Uterus (tissue), 3 donors: ENCODE measurements at regions not wholly inside any gene's neighbourhood (a gene's known extent, or its start where the extent isn't known, plus 50 kb on each side); places are given as distances from the start of the nearest gene placed in this dataset.

Experiments used
- DNase-seq, 2 donors: peaks; one replicate each; pipeline ENCODE4 v3.0.0-alpha.2; 2019 to 2020
- H3K27ac ChIP-seq, 2 donors: fragments of 200-600 bp; sonication (generic); 1 replicate in 1 of 2; 2 replicates in 1 of 2; pipeline ENCODE4 v1.5.1; 2016 to 2018
- H3K27me3 ChIP-seq, 2 donors: fragments of 200-600 bp; sonication (generic); one replicate each; pipeline ENCODE4 v1.5.1; 2018 to 2019; ENCODE audit warnings: control low read depth in 1 of 2
- H3K36me3 ChIP-seq, 2 donors: fragments of 200-600 bp; sonication (generic); one replicate each; pipeline ENCODE4 v1.5.1; 2019; ENCODE audit warnings: control low read depth in 1 of 2
- H3K4me1 ChIP-seq, 2 donors: fragments of 200-600 bp; sonication (generic); one replicate each; pipeline ENCODE4 v1.5.1; 2018 to 2019; ENCODE audit warnings: control low read depth in 1 of 2
- H3K4me3 ChIP-seq, 2 donors: fragments of 200-600 bp; sonication (generic); 1 replicate in 1 of 2; 2 replicates in 1 of 2; pipeline ENCODE4 v1.5.1; 2018 to 2019; ENCODE audit warnings: mild to moderate bottlenecking in 1 of 2
- H3K9me3 ChIP-seq, 2 donors: fragments of 200-600 bp; sonication (generic); one replicate each; pipeline ENCODE4 v1.5.1; 2019; ENCODE audit warnings: control low read depth in 1 of 2
- POLR2A ChIP-seq, 2 donors: fragments of 450-650 bp; IDR thresholded peaks; one replicate each; pipeline ENCODE4 v1.6.1; 2016; ENCODE audit warnings: antibody characterized with exemption in 2 of 2, mild to moderate bottlenecking in 1 of 2, moderate library complexity in 1 of 2
- intact Hi-C: fragments of 100-400 bp; cut with DNase I; formaldehyde crosslinking; loops from one replicate; pipeline ENCODE4 v1.15.1; 2023; ENCODE audit warnings: low total_unique reads
- TF ChIP-seq, protein P1 (sequence below), 4 experiments: fragments of 200-600 bp in 2 of 4; fragments of 450-650 bp in 2 of 4; sonication (generic) in 2 of 4; IDR thresholded peaks; one replicate each; pipeline ENCODE4 v1.5.1; 2016 to 2019; ENCODE audit warnings: antibody characterized with exemption in 4 of 4, mild to moderate bottlenecking in 2 of 4, moderate library complexity in 1 of 4
- donor health status: DM: yes; HTN: yes; CAD: no.

DNA sequence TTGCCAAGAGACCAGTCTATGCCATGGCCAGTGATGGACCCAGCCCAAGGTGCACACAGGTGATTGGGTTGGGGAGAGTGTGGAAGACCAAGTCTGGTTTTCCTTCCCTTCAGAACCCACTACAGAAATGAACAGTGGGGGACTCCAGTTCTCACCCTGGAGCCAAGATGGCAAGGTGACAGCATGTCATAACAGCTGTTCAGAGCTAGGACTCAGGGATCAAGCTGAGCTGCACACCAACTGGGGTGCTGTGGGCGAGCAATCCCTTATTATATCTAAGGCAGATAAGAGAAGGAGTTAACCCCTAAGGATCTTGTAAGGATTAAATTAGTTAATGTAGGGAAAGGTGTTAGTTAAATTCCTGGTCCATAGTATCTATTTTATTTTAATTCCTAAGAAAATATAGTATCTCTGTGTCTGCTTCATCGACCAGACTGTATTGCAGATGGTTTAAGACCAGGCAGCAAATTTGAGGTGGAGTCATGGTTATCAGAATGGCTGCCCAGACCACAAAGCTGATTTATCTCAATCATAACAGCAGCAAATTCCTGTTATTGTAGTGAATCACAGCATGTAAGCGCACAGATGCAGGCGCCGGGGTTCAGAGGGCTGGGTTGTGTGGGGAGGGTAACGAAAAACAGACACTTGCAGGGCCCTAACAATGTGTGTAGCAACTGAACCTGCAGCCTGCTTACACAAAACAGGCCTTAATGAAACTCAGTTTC, 208.7 kb upstream of the ZNF32 start:
- no peak for DNase-seq
- no peaks in the 10 kb centered on the region for H3K9me3 ChIP-seq
- intact Hi-C loops: no loop called here
- TF ChIP-seq, protein P1, sequence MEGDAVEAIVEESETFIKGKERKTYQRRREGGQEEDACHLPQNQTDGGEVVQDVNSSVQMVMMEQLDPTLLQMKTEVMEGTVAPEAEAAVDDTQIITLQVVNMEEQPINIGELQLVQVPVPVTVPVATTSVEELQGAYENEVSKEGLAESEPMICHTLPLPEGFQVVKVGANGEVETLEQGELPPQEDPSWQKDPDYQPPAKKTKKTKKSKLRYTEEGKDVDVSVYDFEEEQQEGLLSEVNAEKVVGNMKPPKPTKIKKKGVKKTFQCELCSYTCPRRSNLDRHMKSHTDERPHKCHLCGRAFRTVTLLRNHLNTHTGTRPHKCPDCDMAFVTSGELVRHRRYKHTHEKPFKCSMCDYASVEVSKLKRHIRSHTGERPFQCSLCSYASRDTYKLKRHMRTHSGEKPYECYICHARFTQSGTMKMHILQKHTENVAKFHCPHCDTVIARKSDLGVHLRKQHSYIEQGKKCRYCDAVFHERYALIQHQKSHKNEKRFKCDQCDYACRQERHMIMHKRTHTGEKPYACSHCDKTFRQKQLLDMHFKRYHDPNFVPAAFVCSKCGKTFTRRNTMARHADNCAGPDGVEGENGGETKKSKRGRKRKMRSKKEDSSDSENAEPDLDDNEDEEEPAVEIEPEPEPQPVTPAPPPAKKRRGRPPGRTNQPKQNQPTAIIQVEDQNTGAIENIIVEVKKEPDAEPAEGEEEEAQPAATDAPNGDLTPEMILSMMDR (IDR thresholded peaks at IDR 0.05): no peak
- no peak for TF ChIP-seq POLR2A (IDR thresholded peaks at IDR 0.05)
- H3K4me1 ChIP-seq: no peaks in the 10 kb centered on the region
- no peaks in the 10 kb centered on the region for H3K27me3 ChIP-seq
- no peak overlapping the region for H3K4me3 ChIP-seq
- no peaks in the 10 kb centered on the region for H3K36me3 ChIP-seq
- H3K27ac ChIP-seq: no peak overlapping the region

DNA sequence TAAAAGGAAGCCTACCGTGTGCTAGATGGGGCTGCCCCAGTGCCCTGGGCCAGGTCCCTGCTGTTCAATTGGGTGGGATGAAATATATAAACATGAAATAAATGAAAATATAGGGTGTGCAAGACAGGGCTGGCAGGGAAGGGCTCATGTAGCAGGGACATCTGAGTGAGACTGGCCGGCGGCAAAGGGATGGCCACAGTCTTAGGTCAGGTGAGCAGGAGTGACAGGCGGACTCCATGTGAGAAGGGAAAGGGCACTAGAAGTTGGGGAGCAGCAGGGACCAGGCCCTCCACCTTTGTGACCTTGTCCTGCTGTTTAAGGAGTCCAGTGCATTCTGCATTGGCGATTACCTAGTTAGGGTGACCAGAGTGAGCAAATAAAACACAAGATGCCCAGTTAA, 207.6 kb upstream of the ZNF32 start:
- TF ChIP-seq, protein P1 (IDR thresholded peaks at IDR 0.05): no peak
- no peak for TF ChIP-seq POLR2A (IDR thresholded peaks at IDR 0.05)
- DNase-seq: no peak
- Histone ChIP-seq H3K9me3 (no peaks in the 10 kb centered on the region), H3K27me3 (no peaks in the 10 kb centered on the region), H3K36me3 (no peaks in the 10 kb centered on the region), H3K27ac (no peak overlapping the region), H3K4me3 (no peak overlapping the region), H3K4me1 (no peaks in the 10 kb centered on the region)
- intact Hi-C loops: no loop called here

DNA sequence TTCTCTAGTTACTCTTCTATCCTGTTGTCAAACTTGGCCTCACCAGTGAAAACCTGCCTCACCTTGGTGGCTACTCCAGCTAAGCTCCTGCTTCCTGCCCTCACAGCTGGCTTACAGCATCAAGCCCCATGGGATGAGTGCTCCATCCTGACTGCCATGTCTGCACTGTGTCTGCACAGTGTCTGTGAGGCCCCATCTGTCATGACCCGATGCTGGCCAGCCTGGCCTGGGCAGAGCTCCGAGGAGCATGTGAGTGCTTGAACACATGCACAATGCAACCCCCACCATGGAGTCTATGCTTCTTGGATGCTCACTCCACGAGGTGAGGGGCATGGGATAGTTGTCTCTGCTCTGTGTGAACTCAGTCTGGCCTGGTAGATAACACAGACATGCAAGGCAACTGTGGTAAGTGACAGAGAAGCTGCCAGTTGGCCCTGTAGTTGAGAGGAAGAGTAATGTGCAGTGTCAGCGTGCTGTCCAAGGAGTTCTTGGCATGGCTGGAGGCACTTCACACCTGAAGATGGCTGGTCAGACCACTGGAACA, 207.1 kb upstream of the ZNF32 start:
- intact Hi-C loops: no loop called here
- Histone ChIP-seq H3K4me1 (no peaks in the 10 kb centered on the region), H3K36me3 (no peaks in the 10 kb centered on the region), H3K4me3 (no peak overlapping the region), H3K27me3 (no peaks in the 10 kb centered on the region), H3K9me3 (no peaks in the 10 kb centered on the region), H3K27ac (no peak overlapping the region)
- TF ChIP-seq POLR2A (IDR thresholded peaks at IDR 0.05): no peak
- TF ChIP-seq, protein P1 (IDR thresholded peaks at IDR 0.05): no peak
- no peak for DNase-seq

DNA sequence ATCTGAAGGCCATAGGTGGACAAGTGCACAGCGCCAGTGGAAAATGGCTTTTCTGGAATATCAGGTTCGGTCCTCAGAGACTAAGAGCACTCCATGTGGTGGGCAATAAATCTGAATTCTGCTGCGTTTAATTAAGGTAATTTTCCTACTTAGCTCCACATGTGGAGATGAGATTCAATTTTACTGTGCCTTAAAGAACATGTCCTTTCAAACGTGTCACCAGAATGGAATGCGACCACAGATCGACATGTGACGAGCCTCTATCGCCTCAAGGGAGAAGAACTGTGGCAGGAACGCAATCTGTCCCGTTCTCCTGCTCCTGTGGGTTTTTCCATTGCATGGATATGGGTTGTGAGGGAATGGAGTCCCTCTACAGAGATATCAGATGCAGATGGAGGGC, 205.3 kb upstream of the ZNF32 start:
- Histone ChIP-seq H3K27me3 (no peaks in the 10 kb centered on the region), H3K4me1 (no peaks in the 10 kb centered on the region), H3K27ac (no peak overlapping the region), H3K9me3 (no peaks in the 10 kb centered on the region), H3K4me3 (no peak overlapping the region), H3K36me3 (no peaks in the 10 kb centered on the region)
- intact Hi-C loops: no loop called here
- no peak for TF ChIP-seq POLR2A (IDR thresholded peaks at IDR 0.05)
- TF ChIP-seq, protein P1 (IDR thresholded peaks at IDR 0.05): no peak
- no peak for DNase-seq

DNA sequence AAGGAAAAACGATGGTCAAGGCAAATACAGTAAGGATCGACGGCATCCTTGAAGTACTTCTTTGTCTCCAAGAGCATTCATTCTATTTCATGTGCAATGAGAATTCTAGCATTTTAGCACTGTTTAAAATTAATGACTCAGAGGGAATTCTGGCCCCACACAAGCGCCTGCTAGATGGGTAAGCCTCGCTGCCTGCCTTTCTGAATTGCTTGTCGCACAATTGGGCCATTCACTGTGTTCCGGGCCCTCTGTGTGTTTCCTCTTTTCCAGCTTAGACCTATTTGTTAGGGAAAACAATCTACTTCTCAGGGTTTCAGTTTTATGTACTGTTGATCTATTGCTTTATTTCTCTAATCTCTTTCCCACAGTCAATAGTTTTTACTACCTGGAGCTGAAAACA, 204.7 kb upstream of the ZNF32 start:
- no peak overlapping the region for H3K4me3 ChIP-seq
- intact Hi-C loops: no loop called here
- H3K9me3 ChIP-seq: no peaks in the 10 kb centered on the region
- DNase-seq: no peak
- TF ChIP-seq, protein P1 (IDR thresholded peaks at IDR 0.05): no peak
- TF ChIP-seq POLR2A (IDR thresholded peaks at IDR 0.05): no peak
- H3K4me1 ChIP-seq: no peaks in the 10 kb centered on the region
- H3K27ac ChIP-seq: no peak overlapping the region
- H3K36me3 ChIP-seq: no peaks in the 10 kb centered on the region
- no peaks in the 10 kb centered on the region for H3K27me3 ChIP-seq
